HAP-1 (cell line): ENCODE measurements at regions not wholly inside any gene's neighbourhood (a gene's known extent, or its start where the extent isn't known, plus 50 kb on each side); places are given as distances from the start of the nearest gene placed in this dataset.

Experiments
- DNase-seq, 2 experiments: peaks; one replicate each; pipeline ENCODE4 v3.0.0-alpha.2; 2016 to 2020; ENCODE audit warnings: low spot score in 2 of 2
- H3K27me3 ChIP-seq: fragments of 250-450 bp; sonication (Bioruptor Pico); 2 replicates; pipeline ENCODE4 v1.5.1; 2020; ENCODE audit warnings: low read depth, mild to moderate bottlenecking, moderate library complexity
- H3K36me3 ChIP-seq: fragments of 250-450 bp; sonication (Bioruptor Pico); replicated peaks from 2 replicates; pipeline ENCODE4 v1.5.1; 2020; ENCODE audit warnings: mild to moderate bottlenecking
- H3K4me1 ChIP-seq: fragments of 250-450 bp; sonication (Bioruptor Pico); 2 replicates; pipeline ENCODE4 v1.5.1; 2020; ENCODE audit warnings: mild to moderate bottlenecking
- H3K4me3 ChIP-seq: fragments of 250-450 bp; sonication (Bioruptor Pico); 2 replicates; pipeline ENCODE4 v1.5.1; 2020; ENCODE audit warnings: mild to moderate bottlenecking, moderate library complexity
- H3K9me3 ChIP-seq: fragments of 250-450 bp; sonication (Bioruptor Pico); 2 replicates; pipeline ENCODE4 v1.5.1; 2020; ENCODE audit warnings: mild to moderate bottlenecking, moderate library complexity
- in situ Hi-C: fragments of 300-500 bp; cut with MboI; formaldehyde crosslinking; loops from 3 replicates; pipeline ENCODE4 v1.14.3; 2020; ENCODE audit warnings: low sequenced_read_pairs, inconsistent platforms, mixed read lengths

GRCh38 chr14:85273099-85273677, 256.8 kb upstream of the FLRT2 start:
- Histone ChIP-seq H3K27me3 (no peaks in the 10 kb centered on the region), H3K4me3 (no peak overlapping the region), H3K4me1 (peaks cover 6% of the 10 kb centered on the region; the same call in 1 of the 2 replicates), H3K9me3 (no peaks in the 10 kb centered on the region), H3K36me3 (no peaks in the 10 kb centered on the region)
- in situ Hi-C loops: no loop called here
- peak; percentile 17 to 32 for DNase-seq

GRCh38 chr14:85273952-85274351, 256.0 kb upstream of the FLRT2 start:
- Histone ChIP-seq H3K9me3 (no peaks in the 10 kb centered on the region), H3K4me1 (peaks cover 6% of the 10 kb centered on the region; the same call in 1 of the 2 replicates), H3K36me3 (no peaks in the 10 kb centered on the region), H3K4me3 (no peak overlapping the region), H3K27me3 (no peaks in the 10 kb centered on the region)
- DNase-seq: no peak
- in situ Hi-C loops: no loop called here

- H3K27me3 ChIP-seq: no peaks in the 10 kb centered on the region
- in situ Hi-C loops: no loop called here
- no peak overlapping the region for H3K4me3 ChIP-seq
- no peak for DNase-seq
- H3K36me3 ChIP-seq: no peaks in the 10 kb centered on the region
- no peaks in the 10 kb centered on the region for H3K9me3 ChIP-seq
- peaks cover 6% of the 10 kb centered on the region; the same call in 1 of the 2 replicates for H3K4me1 ChIP-seq
These were observed 253.6 kb upstream of the FLRT2 start for GRCh38 chr14:85276161-85276978.

GRCh38 chr14:85276979-85277228, 253.0 kb upstream of the FLRT2 start:
- Histone ChIP-seq H3K36me3 (no peaks in the 10 kb centered on the region), H3K4me3 (no peak overlapping the region), H3K4me1 (peaks cover 6% of the 10 kb centered on the region; the same call in 1 of the 2 replicates), H3K27me3 (no peaks in the 10 kb centered on the region), H3K9me3 (no peaks in the 10 kb centered on the region)
- DNase-seq: no peak
- in situ Hi-C loops: no loop called here

- Histone ChIP-seq H3K27me3 (no peaks in the 10 kb centered on the region), H3K9me3 (no peaks in the 10 kb centered on the region), H3K4me3 (no peak overlapping the region), H3K4me1 (no peaks in the 10 kb centered on the region), H3K36me3 (no peaks in the 10 kb centered on the region)
- in situ Hi-C loops: no loop called here
- DNase-seq: no peak
These were observed 250.5 kb upstream of the FLRT2 start for GRCh38 chr14:85279407-85279806.

GRCh38 chr14:85280074-85280473, 249.9 kb upstream of the FLRT2 start:
- no peaks in the 10 kb centered on the region for H3K36me3 ChIP-seq
- H3K4me1 ChIP-seq: no peaks in the 10 kb centered on the region
- no peak overlapping the region for H3K4me3 ChIP-seq
- in situ Hi-C loops: no loop called here
- no peaks in the 10 kb centered on the region for H3K9me3 ChIP-seq
- no peak for DNase-seq
- H3K27me3 ChIP-seq: no peaks in the 10 kb centered on the region

- in situ Hi-C loops: no loop called here
- Histone ChIP-seq H3K4me3 (no peak overlapping the region), H3K36me3 (no peaks in the 10 kb centered on the region), H3K27me3 (no peaks in the 10 kb centered on the region), H3K9me3 (no peaks in the 10 kb centered on the region), H3K4me1 (no peaks in the 10 kb centered on the region)
- DNase-seq: no peak
These were observed 248.0 kb upstream of the FLRT2 start for GRCh38 chr14:85281921-85282320.

GRCh38 chr14:85288041-85288440, 241.9 kb upstream of the FLRT2 start:
- no peaks in the 10 kb centered on the region for H3K9me3 ChIP-seq
- no peak overlapping the region for H3K4me3 ChIP-seq
- no peaks in the 10 kb centered on the region for H3K27me3 ChIP-seq
- H3K4me1 ChIP-seq: peaks cover 2% of the 10 kb centered on the region; the same call in 1 of the 2 replicates
- in situ Hi-C loops: no loop called here
- DNase-seq: no peak
- H3K36me3 ChIP-seq: no peaks in the 10 kb centered on the region

GRCh38 chr14:85291731-85292130, 238.2 kb upstream of the FLRT2 start:
- no peak for DNase-seq
- Histone ChIP-seq H3K4me1 (peaks cover 2% of the 10 kb centered on the region; the same call in 1 of the 2 replicates), H3K27me3 (no peaks in the 10 kb centered on the region), H3K4me3 (no peak overlapping the region), H3K36me3 (no peaks in the 10 kb centered on the region), H3K9me3 (no peaks in the 10 kb centered on the region)
- in situ Hi-C loops: no loop called here

- no peaks in the 10 kb centered on the region for H3K27me3 ChIP-seq
- H3K4me3 ChIP-seq: no peak overlapping the region
- DNase-seq: no peak
- no peaks in the 10 kb centered on the region for H3K36me3 ChIP-seq
- peaks cover 2% of the 10 kb centered on the region; the same call in 1 of the 2 replicates for H3K4me1 ChIP-seq
- no peaks in the 10 kb centered on the region for H3K9me3 ChIP-seq
- in situ Hi-C loops: no loop called here
These were observed 236.2 kb upstream of the FLRT2 start for GRCh38 chr14:85293612-85294234.

GRCh38 chr14:85295318-85295717, 234.6 kb upstream of the FLRT2 start:
- Histone ChIP-seq H3K36me3 (no peaks in the 10 kb centered on the region), H3K27me3 (no peaks in the 10 kb centered on the region), H3K4me3 (no peak overlapping the region), H3K4me1 (peaks cover 2% of the 10 kb centered on the region; the same call in 1 of the 2 replicates), H3K9me3 (no peaks in the 10 kb centered on the region)
- in situ Hi-C loops: no loop called here
- DNase-seq: no peak

GRCh38 chr14:85296456-85297210, 233.3 kb upstream of the FLRT2 start:
- no peaks in the 10 kb centered on the region for H3K9me3 ChIP-seq
- no peak for DNase-seq
- in situ Hi-C loops: no loop called here
- H3K4me3 ChIP-seq: no peak overlapping the region
- H3K27me3 ChIP-seq: no peaks in the 10 kb centered on the region
- H3K36me3 ChIP-seq: no peaks in the 10 kb centered on the region
- no peaks in the 10 kb centered on the region for H3K4me1 ChIP-seq

- in situ Hi-C loops: no loop called here
- Histone ChIP-seq H3K9me3 (no peaks in the 10 kb centered on the region), H3K36me3 (no peaks in the 10 kb centered on the region), H3K27me3 (no peaks in the 10 kb centered on the region), H3K4me3 (no peak overlapping the region), H3K4me1 (no peaks in the 10 kb centered on the region)
- DNase-seq: no peak
These were observed 229.8 kb upstream of the FLRT2 start for GRCh38 chr14:85300107-85300506.

- in situ Hi-C loops: no loop called here
- no peaks in the 10 kb centered on the region for H3K36me3 ChIP-seq
- no peaks in the 10 kb centered on the region for H3K9me3 ChIP-seq
- H3K4me1 ChIP-seq: no peaks in the 10 kb centered on the region
- no peaks in the 10 kb centered on the region for H3K27me3 ChIP-seq
- DNase-seq: no peak
- H3K4me3 ChIP-seq: no peak overlapping the region
These were observed 228.4 kb upstream of the FLRT2 start for GRCh38 chr14:85301506-85301905.
